GM12878 (cell line): ENCODE measurements at regions not wholly inside any gene's neighbourhood (a gene's known extent, or its start where the extent isn't known, plus 50 kb on each side); places are given as distances from the start of the nearest gene placed in this dataset.

Experiments used
- ATF2 ChIP-seq: IDR thresholded peaks from 2 replicates; pipeline ENCODE4 v1.6.1; 2012; ENCODE audit warnings: low read length, inconsistent platforms
- BACH1 ChIP-seq: fragments of 450-650 bp; IDR thresholded peaks from 2 replicates; pipeline ENCODE4 v1.6.1; 2017; ENCODE audit warnings: mild to moderate bottlenecking, borderline replicate concordance
- BCL11A ChIP-seq: IDR thresholded peaks from 2 replicates; pipeline ENCODE4 v1.6.1; 2011; ENCODE audit warnings: low read depth, low read length
- CBX3 ChIP-seq: fragments of 200-600 bp; sonication (generic); IDR thresholded peaks from 2 replicates; pipeline ENCODE4 v1.6.1; 2016; ENCODE audit warnings: low read depth, borderline replicate concordance
- CEBPB ChIP-seq, 2 experiments: fragments of 150-350 bp in 1 of 2; IDR thresholded peaks; 2 replicates each; pipeline ENCODE4 v1.6.1; 2012 to 2014; ENCODE audit warnings: low read depth in 2 of 2, low read length in 2 of 2, borderline replicate concordance in 1 of 2, inconsistent platforms in 1 of 2
- EED ChIP-seq: sonication (generic); IDR thresholded peaks from 2 replicates; pipeline ENCODE4 v1.6.1; 2016; ENCODE audit warnings: antibody characterized with exemption, low read depth
- GABPA ChIP-seq: IDR thresholded peaks from 2 replicates; pipeline ENCODE4 v1.6.1; 2014; ENCODE audit warnings: antibody characterized with exemption, low read depth, mild to moderate bottlenecking, inconsistent platforms
- HDAC2 ChIP-seq: fragments of 200-600 bp; sonication (generic); IDR thresholded peaks from 2 replicates; pipeline ENCODE4 v1.6.1; 2017
- HDAC6 ChIP-seq: fragments of 200-600 bp; sonication (generic); IDR thresholded peaks from one replicate; pipeline ENCODE4 v1.8.0; 2017; ENCODE audit warnings: antibody characterized with exemption; ENCODE audit not compliant: unreplicated experiment
- IRF4 ChIP-seq: IDR thresholded peaks from 2 replicates; pipeline ENCODE4 v1.6.1; 2011; ENCODE audit warnings: low read depth, low read length
- KAT2A ChIP-seq: conservative IDR thresholded peaks from 2 replicates; pipeline ENCODE4 v1.6.1; 2011; ENCODE audit warnings: low read depth, low read length; ENCODE audit not compliant: control insufficient read depth
- NBN ChIP-seq: fragments of 450-650 bp; IDR thresholded peaks from 2 replicates; pipeline ENCODE4 v1.6.1; 2016
- POLR2A ChIP-seq: IDR thresholded peaks from 2 replicates; pipeline ENCODE4 v1.6.1; 2011; ENCODE audit warnings: low read depth, mild to moderate bottlenecking, low read length
- RELA ChIP-seq: fragments of 450-650 bp; IDR thresholded peaks from 2 replicates; pipeline ENCODE4 v1.8.0; 2014; ENCODE audit warnings: borderline replicate concordance; ENCODE audit not compliant: partially characterized antibody
- SUPT20H ChIP-seq: IDR thresholded peaks from 2 replicates; pipeline ENCODE4 v1.6.1; 2011; ENCODE audit warnings: low read depth, mild to moderate bottlenecking, low read length, moderate library complexity, borderline replicate concordance; ENCODE audit not compliant: control insufficient read depth
- TAF1 ChIP-seq: IDR thresholded peaks from 2 replicates; pipeline ENCODE4 v1.6.1; 2011; ENCODE audit warnings: mild to moderate bottlenecking, low read depth, low read length, borderline replicate concordance
- TARDBP ChIP-seq: IDR thresholded peaks from 2 replicates; pipeline ENCODE4 v1.6.1; 2016; ENCODE audit warnings: borderline replicate concordance
- YY1 ChIP-seq: IDR thresholded peaks from 2 replicates; pipeline ENCODE4 v1.6.1; 2011; ENCODE audit warnings: low read depth, mild to moderate bottlenecking, low read length
- ZNF217 ChIP-seq: fragments of 450-650 bp; IDR thresholded peaks from 2 replicates; pipeline ENCODE4 v1.6.1; 2017; ENCODE audit warnings: antibody characterized with exemption, mild to moderate bottlenecking
- ZNF592 ChIP-seq: fragments of 450-650 bp; IDR thresholded peaks from 2 replicates; pipeline ENCODE4 v1.6.1; 2017; ENCODE audit warnings: mild to moderate bottlenecking, moderate library complexity
- TF ChIP-seq, protein P1 (sequence below): fragments of 450-650 bp; IDR thresholded peaks from 2 replicates; pipeline ENCODE4 v1.6.1; 2017; ENCODE audit warnings: antibody characterized with exemption, mild to moderate bottlenecking, moderate library complexity
- TF ChIP-seq, protein P2 (sequence below): fragments of 450-650 bp; IDR thresholded peaks from 2 replicates; pipeline ENCODE4 v1.6.1; 2014; ENCODE audit warnings: mild to moderate bottlenecking

DNA sequence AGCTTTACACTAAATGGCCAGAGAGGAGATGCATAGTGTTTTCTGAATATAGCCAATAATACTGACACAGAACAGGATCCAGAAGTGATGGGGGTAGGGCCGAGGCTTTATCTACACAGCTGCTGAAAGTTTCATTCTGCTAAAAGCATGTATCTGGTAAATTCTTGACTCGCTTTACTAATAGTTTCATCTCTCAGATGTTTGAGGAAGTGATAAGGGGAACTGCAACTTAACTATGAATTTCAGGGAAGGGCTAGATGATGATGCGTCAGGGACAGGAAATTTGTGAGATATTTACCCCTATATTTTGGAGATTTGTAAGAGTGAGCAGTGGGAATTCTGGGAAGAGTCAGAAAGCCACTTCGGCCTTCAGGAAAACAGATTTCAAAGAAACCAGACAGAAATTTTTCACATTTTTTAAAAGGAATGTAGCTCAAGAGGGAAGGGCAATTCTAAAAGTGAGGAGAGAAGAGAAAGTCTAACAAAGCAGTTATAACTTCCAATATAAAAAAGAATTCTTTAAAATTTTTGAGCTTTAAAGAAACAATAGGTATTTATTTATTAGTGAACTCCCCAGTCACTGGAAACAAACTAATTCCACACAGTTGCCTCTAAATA lies 243.1 kb downstream of the BCAT1 start (continued):
- TF ChIP-seq ZNF592, result no peak
- peak; percentile 96 for TF ChIP-seq BCL11A
- TF ChIP-seq, protein P1, sequence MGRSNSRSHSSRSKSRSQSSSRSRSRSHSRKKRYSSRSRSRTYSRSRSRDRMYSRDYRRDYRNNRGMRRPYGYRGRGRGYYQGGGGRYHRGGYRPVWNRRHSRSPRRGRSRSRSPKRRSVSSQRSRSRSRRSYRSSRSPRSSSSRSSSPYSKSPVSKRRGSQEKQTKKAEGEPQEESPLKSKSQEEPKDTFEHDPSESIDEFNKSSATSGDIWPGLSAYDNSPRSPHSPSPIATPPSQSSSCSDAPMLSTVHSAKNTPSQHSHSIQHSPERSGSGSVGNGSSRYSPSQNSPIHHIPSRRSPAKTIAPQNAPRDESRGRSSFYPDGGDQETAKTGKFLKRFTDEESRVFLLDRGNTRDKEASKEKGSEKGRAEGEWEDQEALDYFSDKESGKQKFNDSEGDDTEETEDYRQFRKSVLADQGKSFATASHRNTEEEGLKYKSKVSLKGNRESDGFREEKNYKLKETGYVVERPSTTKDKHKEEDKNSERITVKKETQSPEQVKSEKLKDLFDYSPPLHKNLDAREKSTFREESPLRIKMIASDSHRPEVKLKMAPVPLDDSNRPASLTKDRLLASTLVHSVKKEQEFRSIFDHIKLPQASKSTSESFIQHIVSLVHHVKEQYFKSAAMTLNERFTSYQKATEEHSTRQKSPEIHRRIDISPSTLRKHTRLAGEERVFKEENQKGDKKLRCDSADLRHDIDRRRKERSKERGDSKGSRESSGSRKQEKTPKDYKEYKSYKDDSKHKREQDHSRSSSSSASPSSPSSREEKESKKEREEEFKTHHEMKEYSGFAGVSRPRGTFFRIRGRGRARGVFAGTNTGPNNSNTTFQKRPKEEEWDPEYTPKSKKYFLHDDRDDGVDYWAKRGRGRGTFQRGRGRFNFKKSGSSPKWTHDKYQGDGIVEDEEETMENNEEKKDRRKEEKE, result no peak
- no peak for TF ChIP-seq POLR2A
- TF ChIP-seq RELA, result peak; percentile 61
- no peak for TF ChIP-seq TAF1
- peak; percentile 96 for TF ChIP-seq EED
- peak; percentile 93; the same call in 1 of the 2 replicates for TF ChIP-seq BACH1
- peak; percentile 93 for TF ChIP-seq IRF4
- peak in 1 of 2 experiments; percentile 54; a peak in 1 of 4 replicates for TF ChIP-seq CEBPB (IDR thresholded peaks at IDR 0.05; ENCODE audit: borderline replicate concordance in 1 of 2, low read depth in 2 of 2, low read length in 2 of 2)
- no peak for TF ChIP-seq YY1
- peak; percentile 94 for TF ChIP-seq ZNF217
- TF ChIP-seq HDAC2, result no peak
- no peak for TF ChIP-seq SUPT20H
- TF ChIP-seq CBX3, result no peak
- peak; percentile 96 for TF ChIP-seq ATF2
- TF ChIP-seq NBN, result no peak
- TF ChIP-seq, protein P2, sequence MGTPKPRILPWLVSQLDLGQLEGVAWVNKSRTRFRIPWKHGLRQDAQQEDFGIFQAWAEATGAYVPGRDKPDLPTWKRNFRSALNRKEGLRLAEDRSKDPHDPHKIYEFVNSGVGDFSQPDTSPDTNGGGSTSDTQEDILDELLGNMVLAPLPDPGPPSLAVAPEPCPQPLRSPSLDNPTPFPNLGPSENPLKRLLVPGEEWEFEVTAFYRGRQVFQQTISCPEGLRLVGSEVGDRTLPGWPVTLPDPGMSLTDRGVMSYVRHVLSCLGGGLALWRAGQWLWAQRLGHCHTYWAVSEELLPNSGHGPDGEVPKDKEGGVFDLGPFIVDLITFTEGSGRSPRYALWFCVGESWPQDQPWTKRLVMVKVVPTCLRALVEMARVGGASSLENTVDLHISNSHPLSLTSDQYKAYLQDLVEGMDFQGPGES, result no peak
- no peak for TF ChIP-seq KAT2A
- TF ChIP-seq TARDBP, result no peak
- no peak for TF ChIP-seq HDAC6
- TF ChIP-seq GABPA, result peak; percentile 69
